Brain microvascular endothelial cell (primary cell): ENCODE measurements at regions not wholly inside any gene's neighbourhood (a gene's known extent, or its start where the extent isn't known, plus 50 kb on each side); places are given as distances from the start of the nearest gene placed in this dataset.
"Not testable (repeated sequence)": the region's sequence is repeated elsewhere in the genome, so short reads cannot be mapped to it uniquely, and the experiment has no call there.

Source experiments
- DNase-seq: peaks from one replicate; pipeline ENCODE4 v3.0.0-alpha.2; 2020
- H3K27ac ChIP-seq: fragments of 250-450 bp; sonication (Bioruptor Pico); 2 replicates; pipeline ENCODE4 v1.5.1; 2020; ENCODE audit warnings: mild to moderate bottlenecking, moderate library complexity
- H3K27me3 ChIP-seq: fragments of 250-450 bp; sonication (Bioruptor Pico); replicated peaks from 2 replicates; pipeline ENCODE4 v1.5.1; 2020; ENCODE audit warnings: mild to moderate bottlenecking
- H3K36me3 ChIP-seq: fragments of 250-450 bp; sonication (Bioruptor Pico); replicated peaks from 2 replicates; pipeline ENCODE4 v1.5.1; 2020; ENCODE audit warnings: mild to moderate bottlenecking
- H3K4me3 ChIP-seq: 2 replicates; pipeline ENCODE4 v1.5.1; 2011; ENCODE audit warnings: low read depth, mild to moderate bottlenecking, control low read depth, low read length, moderate library complexity
- in situ Hi-C: cut with HindIII; loops from 2 replicates; pipeline ENCODE4 v1.10.0; 2017; ENCODE audit warnings: low sequenced_read_pairs, low pct_ligation_motif_present
- TF ChIP-seq, protein P1 (sequence below): IDR thresholded peaks from 2 replicates; pipeline ENCODE4 v1.5.1; 2011; ENCODE audit warnings: low read depth, mild to moderate bottlenecking, moderate library complexity, low read length, control low read depth, inconsistent platforms; ENCODE audit errors: missing control alignments

DNA sequence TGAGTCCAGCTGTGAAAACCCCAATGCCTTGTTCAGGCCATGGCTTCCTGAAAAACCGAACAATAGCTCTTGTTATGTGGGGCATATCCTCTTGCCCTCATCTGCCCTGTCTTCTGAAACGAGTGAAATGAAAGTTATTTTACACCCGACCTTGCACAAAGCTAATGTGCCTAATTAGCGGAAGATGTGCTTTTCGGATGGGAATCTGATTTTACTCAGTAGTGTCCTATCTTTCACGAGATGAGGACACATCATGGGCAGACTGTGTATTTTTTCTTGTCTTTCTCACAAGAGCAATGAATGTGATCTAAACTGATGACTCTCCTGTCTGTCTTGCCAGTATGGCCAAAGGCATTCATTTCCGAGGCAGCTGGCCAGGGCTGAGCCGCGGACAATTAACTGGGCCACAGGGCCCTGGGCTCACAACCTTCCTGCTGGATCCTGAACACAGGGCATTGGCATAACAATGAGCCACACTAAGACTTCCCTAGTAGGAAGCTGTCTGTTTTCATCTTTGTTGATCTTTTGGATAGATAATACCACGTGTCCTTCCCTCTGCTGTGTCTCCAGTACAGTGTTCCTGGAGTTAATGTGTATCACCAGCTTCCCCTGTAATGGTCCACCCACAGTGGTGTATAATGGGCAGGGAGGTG is 86.0 kb upstream of the HIF1A start:
- TF ChIP-seq, protein P1, sequence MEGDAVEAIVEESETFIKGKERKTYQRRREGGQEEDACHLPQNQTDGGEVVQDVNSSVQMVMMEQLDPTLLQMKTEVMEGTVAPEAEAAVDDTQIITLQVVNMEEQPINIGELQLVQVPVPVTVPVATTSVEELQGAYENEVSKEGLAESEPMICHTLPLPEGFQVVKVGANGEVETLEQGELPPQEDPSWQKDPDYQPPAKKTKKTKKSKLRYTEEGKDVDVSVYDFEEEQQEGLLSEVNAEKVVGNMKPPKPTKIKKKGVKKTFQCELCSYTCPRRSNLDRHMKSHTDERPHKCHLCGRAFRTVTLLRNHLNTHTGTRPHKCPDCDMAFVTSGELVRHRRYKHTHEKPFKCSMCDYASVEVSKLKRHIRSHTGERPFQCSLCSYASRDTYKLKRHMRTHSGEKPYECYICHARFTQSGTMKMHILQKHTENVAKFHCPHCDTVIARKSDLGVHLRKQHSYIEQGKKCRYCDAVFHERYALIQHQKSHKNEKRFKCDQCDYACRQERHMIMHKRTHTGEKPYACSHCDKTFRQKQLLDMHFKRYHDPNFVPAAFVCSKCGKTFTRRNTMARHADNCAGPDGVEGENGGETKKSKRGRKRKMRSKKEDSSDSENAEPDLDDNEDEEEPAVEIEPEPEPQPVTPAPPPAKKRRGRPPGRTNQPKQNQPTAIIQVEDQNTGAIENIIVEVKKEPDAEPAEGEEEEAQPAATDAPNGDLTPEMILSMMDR, result no peak
- in situ Hi-C loops, result no loop called here
- no peak overlapping the region for H3K4me3 ChIP-seq
- no peaks in the 10 kb centered on the region for H3K36me3 ChIP-seq
- no peak overlapping the region for H3K27ac ChIP-seq
- no peaks in the 10 kb centered on the region for H3K27me3 ChIP-seq
- DNase-seq, result no peak

DNA sequence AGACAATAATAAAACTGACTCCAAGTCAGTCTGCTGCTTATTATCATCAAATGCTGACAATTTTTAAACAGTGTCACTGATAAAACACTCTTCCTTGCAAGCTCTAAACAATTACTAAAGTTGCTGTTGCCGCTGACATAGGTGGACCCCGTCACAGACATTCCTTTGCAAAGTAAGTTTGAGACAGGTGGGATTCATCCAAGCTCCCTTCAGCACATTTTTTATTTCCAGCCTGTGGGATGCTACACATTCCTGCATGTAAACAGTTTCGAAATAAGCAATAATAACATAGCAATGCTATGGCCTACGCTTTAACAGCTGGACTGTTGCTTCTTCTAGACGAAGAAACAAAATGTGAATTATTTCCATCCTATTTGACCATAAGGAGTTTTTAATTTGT is 85.4 kb upstream of the HIF1A start:
- DNase-seq, result no peak
- H3K4me3 ChIP-seq, result no peak overlapping the region
- no peak overlapping the region for H3K27ac ChIP-seq
- H3K36me3 ChIP-seq, result no peaks in the 10 kb centered on the region
- in situ Hi-C loops, result no loop called here
- TF ChIP-seq, protein P1, result no peak
- H3K27me3 ChIP-seq, result no peaks in the 10 kb centered on the region

DNA sequence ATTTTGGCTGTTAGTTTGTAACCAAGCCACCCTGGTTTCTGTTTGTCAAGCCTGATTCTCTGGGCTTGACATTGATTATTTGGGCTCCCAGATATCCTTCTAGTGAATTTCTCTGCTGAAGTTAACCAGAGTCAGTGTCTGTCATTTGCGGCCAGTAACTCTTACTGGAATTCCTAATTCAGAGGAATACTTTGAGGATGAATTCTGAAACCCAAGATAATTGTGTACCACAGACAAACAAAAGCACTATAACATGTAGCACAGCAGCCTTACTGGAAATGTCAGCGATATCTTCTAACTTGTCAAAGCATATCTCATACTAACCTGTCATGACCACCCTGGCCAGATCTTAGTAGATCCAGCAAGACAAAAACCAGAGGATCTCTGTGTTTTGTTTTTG is 84.4 kb upstream of the HIF1A start:
- Histone ChIP-seq H3K4me3 (no peak overlapping the region), H3K36me3 (no peaks in the 10 kb centered on the region), H3K27me3 (no peaks in the 10 kb centered on the region), H3K27ac (no peak overlapping the region)
- TF ChIP-seq, protein P1, result no peak
- in situ Hi-C loops, result no loop called here
- no peak for DNase-seq

- in situ Hi-C loops, result no loop called here
These were observed 83.3 kb upstream of the HIF1A start for GRCh38 chr14:61611880-61612630.

GRCh38 chr14:61613006-61613405 is 82.3 kb upstream of the HIF1A start:
- H3K4me3 ChIP-seq, H3K36me3 ChIP-seq, H3K27me3 ChIP-seq, in situ Hi-C loops, H3K27ac ChIP-seq, DNase-seq: not testable (repeated sequence)

More at GRCh38 chr14:61611880-61612630, 83.3 kb upstream of the HIF1A start:
- H3K27ac ChIP-seq, result no peak overlapping the region
- no peaks in the 10 kb centered on the region for H3K27me3 ChIP-seq
- no peaks in the 10 kb centered on the region for H3K36me3 ChIP-seq
- no peak for DNase-seq
- H3K4me3 ChIP-seq, result no peak overlapping the region
- TF ChIP-seq, protein P1, result no peak

DNA sequence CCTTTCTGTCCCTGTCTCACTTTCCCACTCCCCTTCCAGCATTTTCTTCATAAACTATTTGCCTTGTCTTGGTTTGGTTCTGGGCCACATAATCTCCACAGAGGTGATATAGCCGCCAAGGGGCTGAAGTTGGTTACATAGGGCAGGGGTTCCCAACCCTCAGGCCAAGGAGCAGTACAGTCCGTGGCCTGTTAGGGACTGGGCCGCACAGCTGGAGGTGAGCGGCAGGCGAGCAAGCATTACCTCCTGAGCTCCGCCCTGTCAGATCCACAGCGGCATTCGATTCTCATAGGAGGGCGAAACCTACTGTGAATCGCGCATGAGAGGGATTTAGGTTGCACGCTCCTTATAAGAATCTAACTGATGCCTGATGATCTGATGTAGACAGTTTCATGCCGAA is 80.6 kb upstream of the HIF1A start:
- no peak overlapping the region for H3K4me3 ChIP-seq
- no peak overlapping the region for H3K27ac ChIP-seq
- TF ChIP-seq, protein P1, result no peak
- in situ Hi-C loops, result no loop called here
- H3K27me3 ChIP-seq, result no peaks in the 10 kb centered on the region
- no peaks in the 10 kb centered on the region for H3K36me3 ChIP-seq
- no peak for DNase-seq
